GM21423 (cell line): ENCODE measurements at regions not wholly inside any gene's neighbourhood (a gene's known extent, or its start where the extent isn't known, plus 50 kb on each side); places are given as distances from the start of the nearest gene placed in this dataset.
"Not testable (repeated sequence)": the region's sequence is repeated elsewhere in the genome, so short reads cannot be mapped to it uniquely, and the experiment has no call there.

ENCODE experiments used
- ATAC-seq: cut with Tn5 transposase; IDR thresholded peaks from one replicate; pipeline ENCODE4 v1.9.1; 2021; ENCODE audit warnings: mild to moderate bottlenecking, moderate library complexity; ENCODE audit not compliant: unreplicated experiment

GRCh38 chr18:24613896-24614640 lies 153.6 kb downstream of the HRH4 start:
- no peak for ATAC-seq

- ATAC-seq: no peak
Observed at GRCh38 chr18:24616653-24617052, 156.2 kb downstream of the HRH4 start.

- ATAC-seq: not testable (repeated sequence)
Observed at GRCh38 chr18:24624421-24624820, 164.0 kb downstream of the HRH4 start.

DNA sequence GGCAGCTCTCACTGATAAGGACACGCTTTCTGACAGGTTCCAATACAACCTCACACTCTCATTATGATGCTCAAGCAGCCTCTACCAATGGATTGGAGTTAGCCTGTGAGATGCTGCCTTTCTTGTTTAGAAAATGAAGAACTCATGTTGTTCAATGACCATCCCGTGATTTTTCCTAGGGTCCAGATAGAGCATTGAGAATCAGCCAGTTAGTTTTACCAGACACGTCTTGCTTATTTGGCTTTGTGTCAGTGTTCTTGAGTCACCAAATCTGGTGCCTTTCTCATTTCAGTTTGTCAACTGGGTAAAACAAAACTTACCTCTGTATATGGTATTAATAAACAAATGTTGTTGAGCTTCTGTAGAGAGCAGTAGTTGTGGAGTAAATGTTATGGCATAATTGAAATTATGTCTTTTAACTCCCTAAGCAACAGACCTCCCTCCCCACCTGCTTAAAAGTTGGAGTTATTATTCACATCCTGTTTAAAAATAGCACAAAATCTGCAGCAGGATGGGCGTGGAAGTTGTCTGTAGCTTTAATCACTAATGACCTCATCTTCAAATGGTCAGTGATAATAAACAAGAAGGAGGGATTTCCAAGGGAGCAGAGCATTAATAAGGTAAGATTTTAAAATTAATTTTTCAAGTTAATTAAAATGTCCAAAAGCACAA lies 167.3 kb downstream of the HRH4 start:
- no peak for ATAC-seq

- ATAC-seq: no peak
Observed at GRCh38 chr18:24628326-24628725, 167.9 kb downstream of the HRH4 start.

DNA sequence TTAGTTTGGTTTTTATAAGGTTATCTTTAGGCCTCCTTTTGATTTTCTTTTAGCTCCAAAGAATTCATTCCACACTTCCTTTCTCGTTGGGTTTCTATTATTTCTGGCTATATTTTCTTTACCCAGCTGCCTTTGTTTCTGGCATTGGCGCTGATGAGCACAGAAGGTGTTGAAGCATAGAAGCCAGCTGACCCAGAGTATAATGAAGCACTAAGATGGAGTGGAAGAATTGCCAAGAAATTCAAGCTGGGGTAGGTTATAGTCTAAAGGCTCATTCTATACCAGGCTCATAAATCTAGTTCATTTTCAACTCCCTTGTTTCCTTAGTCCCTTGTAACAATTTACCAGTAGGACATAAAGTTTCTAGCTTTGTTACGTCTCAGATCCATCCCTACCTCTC lies 169.5 kb downstream of the HRH4 start:
- ATAC-seq: no peak

DNA sequence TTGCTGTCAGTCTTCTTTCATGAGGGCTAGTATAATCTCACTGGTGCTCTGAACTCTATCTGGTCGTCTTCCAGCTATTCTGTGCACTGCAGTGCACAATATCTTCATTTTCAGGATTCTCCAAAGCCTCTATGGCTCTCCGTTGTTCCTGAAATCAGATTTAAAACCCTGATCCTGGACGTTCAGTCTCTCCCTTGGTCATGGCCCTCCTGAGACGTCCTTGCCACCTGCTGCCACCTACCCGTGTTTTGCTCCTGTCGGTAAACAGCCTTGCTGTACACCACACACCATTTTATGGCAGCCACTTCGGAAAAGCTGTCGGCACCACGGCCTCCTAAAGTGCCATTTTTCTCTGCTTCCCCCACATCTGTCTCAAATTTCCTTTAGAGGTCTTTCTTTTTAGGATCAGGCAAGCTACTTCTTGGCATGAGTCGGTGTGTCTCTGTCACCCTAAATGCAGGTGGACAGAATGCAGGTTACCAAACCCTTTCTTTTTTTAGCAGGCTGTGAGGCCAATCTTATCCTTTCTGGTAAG lies 170.0 kb downstream of the HRH4 start:
- no peak for ATAC-seq

- no peak for ATAC-seq
Observed at GRCh38 chr18:24631243-24632025, 171.0 kb downstream of the HRH4 start.

GRCh38 chr18:24632158-24632988 lies 171.9 kb downstream of the HRH4 start:
- ATAC-seq: no peak

DNA sequence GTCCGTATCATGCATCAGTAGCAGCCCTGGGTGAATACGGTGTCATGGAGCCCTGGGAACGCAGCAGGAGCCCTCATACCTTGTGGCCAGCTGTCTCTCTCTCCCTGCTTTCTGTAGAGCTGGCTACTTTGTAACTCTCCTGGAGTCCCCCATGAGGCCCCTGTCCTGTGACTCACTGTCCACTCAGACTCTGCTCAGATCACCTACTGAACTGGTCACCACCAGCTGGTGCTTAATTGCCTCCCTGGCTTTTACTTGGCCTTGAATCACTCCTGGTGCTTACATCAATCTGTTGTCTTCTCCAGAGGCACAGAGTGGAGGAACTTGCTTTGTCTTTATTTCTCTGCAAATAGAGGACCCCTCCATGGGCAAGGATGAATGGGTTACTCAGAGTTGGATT lies 172.7 kb downstream of the HRH4 start:
- ATAC-seq: no peak

GRCh38 chr18:24649571-24649970 lies 189.1 kb downstream of the HRH4 start:
- no peak for ATAC-seq

DNA sequence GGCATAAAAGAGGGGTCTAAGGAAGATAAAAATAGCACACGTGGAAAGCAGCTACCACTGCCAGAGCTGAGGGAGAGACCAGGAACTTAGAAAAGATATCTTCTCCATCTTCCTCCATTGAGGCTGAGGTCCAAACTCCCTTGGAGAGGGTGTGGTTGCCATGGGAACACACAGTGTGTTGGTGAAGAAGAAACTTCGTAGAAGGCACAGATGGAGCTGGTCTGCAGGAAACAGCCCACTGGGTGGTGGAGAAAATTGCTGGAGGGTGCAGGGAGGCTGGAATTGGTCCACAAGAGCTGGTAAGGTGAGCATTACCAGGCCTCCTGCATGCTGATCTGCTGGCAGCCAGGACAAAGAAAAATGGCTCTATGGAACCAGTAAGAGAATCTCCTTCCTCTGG lies 191.0 kb downstream of the HRH4 start:
- ATAC-seq: no peak

DNA sequence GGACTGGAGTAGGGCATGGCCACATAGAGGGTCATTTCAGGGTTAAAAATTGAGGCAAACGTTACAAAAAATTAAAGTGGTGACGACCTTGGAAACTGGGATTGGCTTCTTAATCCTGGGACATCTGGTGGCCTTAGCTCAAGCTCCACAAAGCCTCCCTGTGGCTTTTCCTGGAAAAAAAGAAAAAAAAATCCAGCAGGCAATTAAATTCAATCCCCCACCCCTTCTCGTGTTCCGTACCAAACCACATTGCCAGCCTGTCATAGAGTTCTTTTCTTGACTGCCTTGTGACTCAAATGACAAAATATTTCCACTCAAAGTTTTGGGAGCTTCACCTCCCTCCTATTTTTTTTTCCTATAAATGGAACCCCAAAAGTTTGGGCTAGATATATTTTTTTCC lies 195.6 kb downstream of the HRH4 start:
- ATAC-seq: no peak

GRCh38 chr18:24656551-24657443 lies 196.4 kb downstream of the HRH4 start:
- ATAC-seq: no peak

DNA sequence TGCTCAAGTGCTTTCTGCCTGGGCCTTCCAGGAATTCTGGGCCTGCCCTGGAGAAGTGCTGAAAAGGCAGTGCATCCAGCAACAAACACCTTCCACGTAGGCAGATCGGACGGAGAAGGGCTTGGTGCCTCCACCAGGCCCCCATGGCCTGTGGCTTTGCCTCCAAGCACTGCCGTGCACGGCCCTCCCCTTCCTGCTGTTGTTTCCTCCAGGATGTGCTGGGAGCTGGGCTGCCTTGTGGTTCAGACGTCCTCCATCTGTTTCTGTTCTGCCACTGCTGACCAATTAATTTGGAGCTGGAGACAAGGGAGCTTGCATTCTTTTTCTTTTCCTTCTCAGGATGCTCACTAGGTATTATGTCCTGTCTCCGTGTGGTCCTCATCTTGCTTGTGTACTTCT lies 197.0 kb downstream of the HRH4 start:
- ATAC-seq: no peak

GRCh38 chr18:24658302-24658701 lies 197.9 kb downstream of the HRH4 start:
- no peak for ATAC-seq

GRCh38 chr18:24659827-24660720 lies 199.6 kb downstream of the HRH4 start:
- ATAC-seq: peak; percentile 95

- no peak for ATAC-seq
Observed at GRCh38 chr18:24660956-24661355, 200.5 kb downstream of the HRH4 start.

GRCh38 chr18:24662412-24662821 lies 202.0 kb downstream of the HRH4 start:
- ATAC-seq: no peak
